ENCODE measurements at regions not wholly inside any gene's neighbourhood (a gene's known extent, or its start where the extent isn't known, plus 50 kb on each side); places are given as distances from the start of the nearest gene placed in this dataset.

- no peaks in the 10 kb centered on the region for H3K79me2 ChIP-seq (ENCODE audit: control insufficient read depth, insufficient read depth, low read length)
- FAIRE-seq (no peak), DNase-seq (ENCODE audit: low read depth, low spot score) (no peak)
- no peak overlapping the region for H3K4me2 ChIP-seq (ENCODE audit: insufficient read depth, low read length)
- CTCF ChIA-PET, result interaction anchor here (1.0 to 1.8 kb wide), 2 partner anchors 24 to 235 kb away, joined by 3 to 6 read pairs; no protein-coding TSS in a partner anchor
- H3K9ac ChIP-seq (replicated peaks; ENCODE audit: extremely low read depth, insufficient read depth, low read length), result no peak overlapping the region
- POLR2A ChIA-PET, result no interaction called here
- intact Hi-C loops (cut with micrococcal nuclease), result no loop called here
- H3K9me1 ChIP-seq (replicated peaks; ENCODE audit: control insufficient read depth, extremely low read depth, insufficient read depth, low read length), result no peaks in the 10 kb centered on the region
- H4K20me1 ChIP-seq (replicated peaks; ENCODE audit: control insufficient read depth, extremely low read depth, insufficient read depth, low read length), result no peaks in the 10 kb centered on the region
- no peak overlapping the region for H3K27ac ChIP-seq (ENCODE audit: insufficient read depth, low read depth, low read length)
- no peaks in the 10 kb centered on the region for H3K36me3 ChIP-seq (ENCODE audit: control insufficient read depth in 2 of 2, extremely low read depth in 1 of 2, insufficient read depth in 2 of 2, low read length in 2 of 2)
- TF ChIP-seq MAX (IDR thresholded peaks at IDR 0.05; ENCODE audit: insufficient read depth, insufficient read length) (no peak), POLR2AphosphoS5 (IDR thresholded peaks at IDR 0.05; ENCODE audit: insufficient read depth, low read depth, low read length) (no peak), CTCF (IDR thresholded peaks at IDR 0.05; ENCODE audit: extremely low read depth in 1 of 2, insufficient read depth in 1 of 2, low read depth in 1 of 2, low read length in 2 of 2) (no peak), FOS (IDR thresholded peaks at IDR 0.05; ENCODE audit: borderline replicate concordance, insufficient read depth, low read length) (no peak), POLR2A (IDR thresholded peaks at IDR 0.05; ENCODE audit: low read depth, low read length) (no peak), MYC (IDR thresholded peaks at IDR 0.05; ENCODE audit: low read depth, low read length) (no peak)
- peaks cover 2 to 8% of the 10 kb centered on the region in 2 experiments for H3K27me3 ChIP-seq (ENCODE audit: control insufficient read depth in 2 of 2, insufficient read depth in 2 of 2, low read length in 2 of 2)
- H3K9me3 ChIP-seq (replicated peaks; ENCODE audit: control insufficient read depth, insufficient read depth, low read length), result no peaks in the 10 kb centered on the region
- no peak overlapping the region for H2AFZ ChIP-seq (ENCODE audit: low read depth, low read length)
- H3K4me3 ChIP-seq (replicated peaks in 1 of 3; ENCODE audit: insufficient read depth in 1 of 3, low read depth in 1 of 3, low read length in 3 of 3), result no peak overlapping the region
- dilution Hi-C loops (cut with MboI; ENCODE audit: extremely low pct_ligation_motif_present, low sequenced_read_pairs), result no loop called here
- BruUV-seq (replicated peaks), result no TSS peak
- H3K4me1 ChIP-seq (ENCODE audit: control insufficient read depth, extremely low read depth, insufficient read depth, low read length), result peaks cover 6% of the 10 kb centered on the region
Observed at GRCh38 chr13:23984546-23984945, 87.2 kb upstream of the C1QTNF9B start.

- CTCF ChIA-PET, result interaction anchor here (1.0 to 1.8 kb wide), 2 partner anchors 24 to 234 kb away, joined by 3 to 6 read pairs; no protein-coding TSS in a partner anchor
- no peak for FAIRE-seq
- dilution Hi-C loops (cut with MboI; ENCODE audit: extremely low pct_ligation_motif_present, low sequenced_read_pairs), result no loop called here
Observed at GRCh38 chr13:23985060-23985459, 87.8 kb upstream of the C1QTNF9B start.

More at GRCh38 chr13:23985060-23985459, 87.8 kb upstream of the C1QTNF9B start:
- no peak overlapping the region for H3K4me2 ChIP-seq (ENCODE audit: insufficient read depth, low read length)
- no peak overlapping the region for H3K4me3 ChIP-seq (replicated peaks in 1 of 3; ENCODE audit: insufficient read depth in 1 of 3, low read depth in 1 of 3, low read length in 3 of 3)
- no peaks in the 10 kb centered on the region for H3K9me3 ChIP-seq (replicated peaks; ENCODE audit: control insufficient read depth, insufficient read depth, low read length)
- intact Hi-C loops (cut with micrococcal nuclease), result no loop called here
- peaks cover 3 to 8% of the 10 kb centered on the region in 2 experiments for H3K27me3 ChIP-seq (ENCODE audit: control insufficient read depth in 2 of 2, insufficient read depth in 2 of 2, low read length in 2 of 2)
- no peak overlapping the region for H3K9ac ChIP-seq (replicated peaks; ENCODE audit: extremely low read depth, insufficient read depth, low read length)
- H3K79me2 ChIP-seq (ENCODE audit: control insufficient read depth, insufficient read depth, low read length), result no peaks in the 10 kb centered on the region
- H4K20me1 ChIP-seq (replicated peaks; ENCODE audit: control insufficient read depth, extremely low read depth, insufficient read depth, low read length), result no peaks in the 10 kb centered on the region
- DNase-seq (ENCODE audit: low read depth, low spot score), result no peak
- H2AFZ ChIP-seq (ENCODE audit: low read depth, low read length), result no peak overlapping the region
- no peak overlapping the region for H3K27ac ChIP-seq (ENCODE audit: insufficient read depth, low read depth, low read length)
- POLR2A ChIA-PET, result no interaction called here
- H3K4me1 ChIP-seq (ENCODE audit: control insufficient read depth, extremely low read depth, insufficient read depth, low read length), result peaks cover 3% of the 10 kb centered on the region
- no peaks in the 10 kb centered on the region for H3K9me1 ChIP-seq (replicated peaks; ENCODE audit: control insufficient read depth, extremely low read depth, insufficient read depth, low read length)
- H3K36me3 ChIP-seq (ENCODE audit: control insufficient read depth in 2 of 2, extremely low read depth in 1 of 2, insufficient read depth in 2 of 2, low read length in 2 of 2), result no peaks in the 10 kb centered on the region
- no peak for TF ChIP-seq FOS (IDR thresholded peaks at IDR 0.05; ENCODE audit: borderline replicate concordance, insufficient read depth, low read length)
- no peak for TF ChIP-seq EZH2 (IDR thresholded peaks at IDR 0.05; ENCODE audit: borderline replicate concordance, low read depth, low read length, severe bottlenecking)
- no peak for TF ChIP-seq POLR2A (IDR thresholded peaks at IDR 0.05; ENCODE audit: low read depth, low read length)
- no TSS peak for BruUV-seq (replicated peaks)

Measured in endothelial cell of umbilical vein (primary cell).